GM18502 (cell line): ENCODE measurements at regions not wholly inside any gene's neighbourhood (a gene's known extent, or its start where the extent isn't known, plus 50 kb on each side); places are given as distances from the start of the nearest gene placed in this dataset.

ENCODE experiments used
- ATAC-seq: cut with Tn5 transposase; IDR thresholded peaks from one replicate; pipeline ENCODE4 v1.9.1; 2021; ENCODE audit warnings: mild to moderate bottlenecking; ENCODE audit not compliant: unreplicated experiment, poor library complexity

GRCh38 chr17:79541056-79541850, 69.6 kb downstream of the RBFOX3 start:
- no peak for ATAC-seq

GRCh38 chr17:79539944-79540705, 70.7 kb downstream of the RBFOX3 start:
- ATAC-seq, result no peak

GRCh38 chr17:79538291-79538690, 72.6 kb downstream of the RBFOX3 start:
- ATAC-seq, result no peak

- ATAC-seq, result no peak
Observed at GRCh38 chr17:79537686-79538085, 73.2 kb downstream of the RBFOX3 start.

- no peak for ATAC-seq
Observed at GRCh38 chr17:79537061-79537460, 73.8 kb downstream of the RBFOX3 start.

GRCh38 chr17:79536212-79536840, 74.5 kb downstream of the RBFOX3 start:
- no peak for ATAC-seq

GRCh38 chr17:79535728-79536025, 75.2 kb downstream of the RBFOX3 start:
- no peak for ATAC-seq

GRCh38 chr17:79534851-79535727, 75.8 kb downstream of the RBFOX3 start:
- no peak for ATAC-seq

GRCh38 chr17:79534111-79534510, 76.7 kb downstream of the RBFOX3 start:
- no peak for ATAC-seq

GRCh38 chr17:79533116-79533515, 77.7 kb downstream of the RBFOX3 start:
- ATAC-seq, result no peak

- ATAC-seq, result no peak
Observed at GRCh38 chr17:79532107-79532790, 78.6 kb downstream of the RBFOX3 start.

- no peak for ATAC-seq
Observed at GRCh38 chr17:79531191-79532095, 79.4 kb downstream of the RBFOX3 start.

GRCh38 chr17:79530361-79531105, 80.3 kb downstream of the RBFOX3 start:
- ATAC-seq, result no peak

- no peak for ATAC-seq
Observed at GRCh38 chr17:79529661-79530081, 81.2 kb downstream of the RBFOX3 start.

GRCh38 chr17:79528592-79529125, 82.2 kb downstream of the RBFOX3 start:
- no peak for ATAC-seq

- ATAC-seq, result no peak
Observed at GRCh38 chr17:79527306-79527705, 83.5 kb downstream of the RBFOX3 start.

- no peak for ATAC-seq
Observed at GRCh38 chr17:79525793-79526677, 84.8 kb downstream of the RBFOX3 start.
